ENCODE measurements at regions not wholly inside any gene's neighbourhood (a gene's known extent, or its start where the extent isn't known, plus 50 kb on each side); places are given as distances from the start of the nearest gene placed in this dataset.

- no peak for TF ChIP-seq POLR2A (IDR thresholded peaks at IDR 0.05; ENCODE audit: low read depth, low read length)
- TF ChIP-seq TAF1 (IDR thresholded peaks at IDR 0.05; ENCODE audit: borderline replicate concordance, low read depth, low read length), result no peak
Measured at GRCh38 chr3:150227839-150228238, 180.3 kb upstream of the TSC22D2 start.

Data from GM12892 (cell line).